ENCODE measurements at regions not wholly inside any gene's neighbourhood (a gene's known extent, or its start where the extent isn't known, plus 50 kb on each side); places are given as distances from the start of the nearest gene placed in this dataset.

- Histone ChIP-seq H3K9me3 (no peaks in the 10 kb centered on the region), H4K20me1 (no peaks in the 10 kb centered on the region), H3K4me1 (no peaks in the 10 kb centered on the region), H3K4me2 (no peak overlapping the region), H3K36me3 (no peaks in the 10 kb centered on the region), H3K27me3 (no peaks in the 10 kb centered on the region), H3K27ac (no peak overlapping the region), H3K4me3 (no peak overlapping the region), H3K9ac (no peak overlapping the region)
- no peak for TF ChIP-seq Cebpa-rat (IDR thresholded peaks at IDR 0.05)
These were observed 660.6 kb upstream of the NR3C2 start for GRCh38 chr4:149102765-149103164.

DNA sequence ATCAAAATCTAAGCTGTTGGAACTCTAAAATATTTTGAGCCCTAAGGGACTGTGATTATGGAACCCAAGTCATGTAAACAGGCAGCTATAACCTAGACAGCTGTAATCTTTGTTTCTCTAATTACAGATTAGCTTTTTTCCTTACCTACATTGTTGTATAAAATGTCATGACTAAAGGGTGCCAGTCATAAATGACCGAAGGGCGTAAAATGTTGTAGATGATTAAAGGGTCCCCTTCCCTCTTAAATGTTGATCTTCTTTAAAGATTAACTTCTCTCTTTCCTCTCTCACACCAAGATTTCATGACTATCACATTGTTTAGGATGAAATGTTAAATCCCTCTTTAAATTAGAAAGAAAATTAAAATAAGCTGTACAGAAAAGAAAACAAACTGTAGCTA is 659.4 kb upstream of the NR3C2 start:
- Histone ChIP-seq H4K20me1 (no peaks in the 10 kb centered on the region), H3K27ac (no peak overlapping the region), H3K4me2 (no peak overlapping the region), H3K4me1 (no peaks in the 10 kb centered on the region), H3K9me3 (no peaks in the 10 kb centered on the region), H3K9ac (no peak overlapping the region), H3K27me3 (no peaks in the 10 kb centered on the region), H3K4me3 (no peak overlapping the region), H3K36me3 (no peaks in the 10 kb centered on the region)
- no peak for TF ChIP-seq Cebpa-rat (IDR thresholded peaks at IDR 0.05)

DNA sequence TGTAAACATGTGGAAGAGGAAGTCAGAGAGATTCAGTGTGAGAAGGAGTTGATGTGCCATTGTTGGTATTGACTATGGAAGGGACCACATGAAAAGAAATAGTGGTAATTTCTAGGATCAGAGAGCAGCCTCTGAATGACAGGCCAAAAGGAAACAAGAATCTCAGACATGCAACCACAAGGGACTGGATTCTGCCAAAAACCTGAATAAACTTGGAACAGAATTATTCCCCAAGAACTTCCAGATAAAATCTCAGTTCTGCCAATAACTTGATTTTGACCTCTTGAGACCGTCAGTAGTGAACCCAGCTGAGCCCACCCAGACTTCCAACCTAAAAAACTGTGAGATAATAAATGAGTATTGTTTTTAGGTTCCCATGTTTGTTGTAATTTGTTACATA is 653.6 kb upstream of the NR3C2 start:
- no peak for TF ChIP-seq Cebpa-rat (IDR thresholded peaks at IDR 0.05)
- Histone ChIP-seq H3K9me3 (peaks cover 6% of the 10 kb centered on the region; the same call in 1 of the 2 replicates), H3K27me3 (no peaks in the 10 kb centered on the region), H3K9ac (no peak overlapping the region), H3K27ac (no peak overlapping the region), H3K36me3 (no peaks in the 10 kb centered on the region), H4K20me1 (no peaks in the 10 kb centered on the region), H3K4me3 (no peak overlapping the region), H3K4me2 (no peak overlapping the region), H3K4me1 (no peaks in the 10 kb centered on the region)

DNA sequence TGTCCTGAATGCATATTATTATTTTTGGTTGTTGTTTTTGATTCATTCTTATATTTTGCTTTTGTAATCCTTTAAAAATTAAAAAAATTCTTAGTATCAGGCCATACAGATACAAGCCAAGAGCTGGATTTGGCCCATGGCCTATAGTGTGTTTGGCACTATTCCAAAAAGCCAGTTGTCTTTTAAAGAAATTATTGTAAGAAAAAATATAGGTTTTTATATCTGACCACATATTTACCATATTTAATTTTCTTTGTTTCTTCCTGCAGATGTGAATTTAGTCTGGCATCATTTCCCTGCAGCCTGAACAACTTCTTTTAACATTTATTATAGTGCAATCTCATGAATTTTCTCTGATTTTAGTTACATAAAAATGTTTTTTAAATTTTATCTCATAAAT is 652.8 kb upstream of the NR3C2 start:
- Histone ChIP-seq H3K4me2 (no peak overlapping the region), H3K9ac (no peak overlapping the region), H3K36me3 (no peaks in the 10 kb centered on the region), H3K9me3 (peaks cover 6% of the 10 kb centered on the region; the same call in 1 of the 2 replicates), H3K27ac (no peak overlapping the region), H4K20me1 (no peaks in the 10 kb centered on the region), H3K4me3 (no peak overlapping the region), H3K4me1 (no peaks in the 10 kb centered on the region), H3K27me3 (no peaks in the 10 kb centered on the region)
- no peak for TF ChIP-seq Cebpa-rat (IDR thresholded peaks at IDR 0.05)

DNA sequence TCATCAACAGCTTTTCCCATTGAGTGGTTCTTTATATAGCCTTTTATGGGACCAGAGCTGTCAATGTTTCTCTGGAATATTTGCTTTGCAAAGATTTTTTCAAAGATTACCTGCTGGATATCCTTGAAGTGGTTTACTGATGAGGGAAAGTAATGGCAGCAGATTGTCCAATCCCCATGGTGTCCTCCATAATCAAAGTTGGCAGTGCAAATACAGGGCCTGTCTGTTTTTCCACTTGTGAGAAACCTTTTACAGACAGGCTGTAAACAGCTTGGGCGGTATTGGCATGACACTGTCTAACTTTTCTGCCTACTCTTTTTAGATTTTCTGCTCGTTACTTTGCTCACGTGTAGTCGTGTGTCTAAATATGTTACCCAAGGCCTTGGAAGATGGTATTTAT is 641.9 kb upstream of the NR3C2 start:
- TF ChIP-seq Cebpa-rat (IDR thresholded peaks at IDR 0.05) = no peak
- Histone ChIP-seq H3K4me3 (no peak overlapping the region), H3K9ac (no peak overlapping the region), H3K27me3 (no peaks in the 10 kb centered on the region), H3K36me3 (no peaks in the 10 kb centered on the region), H4K20me1 (no peaks in the 10 kb centered on the region), H3K4me2 (no peak overlapping the region), H3K4me1 (peaks cover 6% of the 10 kb centered on the region; the same call in 1 of the 2 replicates), H3K27ac (no peak overlapping the region), H3K9me3 (no peaks in the 10 kb centered on the region)

- no peak overlapping the region for H3K4me2 ChIP-seq
- 0 out of 2 replicates have a peak, but pooled peaks cover 5% of the 10 kb centered on the region for H3K9me3 ChIP-seq
- H3K4me1 ChIP-seq = peaks cover 8% of the 10 kb centered on the region
- no peak overlapping the region for H3K4me3 ChIP-seq
- no peak for TF ChIP-seq Cebpa-rat (IDR thresholded peaks at IDR 0.05)
- H3K27me3 ChIP-seq = no peaks in the 10 kb centered on the region
- H3K9ac ChIP-seq = no peak overlapping the region
- H3K36me3 ChIP-seq = no peaks in the 10 kb centered on the region
- no peak overlapping the region for H3K27ac ChIP-seq
- no peaks in the 10 kb centered on the region for H4K20me1 ChIP-seq
These were observed 635.0 kb upstream of the NR3C2 start for GRCh38 chr4:149077181-149077580.

GRCh38 chr4:149076401-149076800 is 634.2 kb upstream of the NR3C2 start:
- Histone ChIP-seq H3K36me3 (no peaks in the 10 kb centered on the region), H3K9ac (no peak overlapping the region), H3K4me1 (peaks cover 12% of the 10 kb centered on the region), H3K27ac (no peak overlapping the region), H3K4me3 (no peak overlapping the region), H3K27me3 (no peaks in the 10 kb centered on the region), H3K4me2 (no peak overlapping the region), H4K20me1 (no peaks in the 10 kb centered on the region), H3K9me3 (0 out of 2 replicates have a peak, but pooled peaks cover 5% of the 10 kb centered on the region)
- TF ChIP-seq Cebpa-rat (IDR thresholded peaks at IDR 0.05) = no peak

DNA sequence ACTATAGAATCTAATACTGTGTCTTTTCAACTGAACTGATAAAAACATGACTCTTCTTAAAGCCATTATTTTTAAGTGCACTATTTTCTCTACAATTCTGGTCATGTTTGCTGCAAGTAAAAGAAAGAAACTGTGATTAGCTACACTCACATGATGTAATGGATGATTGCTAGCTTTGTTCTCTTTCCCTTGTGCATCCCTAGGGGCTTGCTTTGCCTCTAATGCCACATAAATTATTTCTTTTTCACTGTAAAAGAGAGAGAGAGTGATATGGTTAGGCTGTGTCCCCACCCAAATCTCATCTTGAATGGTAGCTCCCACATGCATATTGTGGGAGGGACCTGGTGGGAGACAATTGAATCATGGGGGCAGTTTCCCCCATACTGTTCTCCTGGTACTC is 630.2 kb upstream of the NR3C2 start:
- H3K27ac ChIP-seq = no peak overlapping the region
- H3K9ac ChIP-seq = no peak overlapping the region
- H3K36me3 ChIP-seq = no peaks in the 10 kb centered on the region
- peaks cover 12% of the 10 kb centered on the region for H3K4me1 ChIP-seq
- peaks cover 8% of the 10 kb centered on the region; the same call in 1 of the 2 replicates for H3K9me3 ChIP-seq
- no peaks in the 10 kb centered on the region for H3K27me3 ChIP-seq
- H3K4me3 ChIP-seq = no peak overlapping the region
- no peaks in the 10 kb centered on the region for H4K20me1 ChIP-seq
- peak overlapping the region; percentile 45 for H3K4me2 ChIP-seq
- TF ChIP-seq Cebpa-rat (IDR thresholded peaks at IDR 0.05) = no peak

- Histone ChIP-seq H3K9me3 (peaks cover 9% of the 10 kb centered on the region; the same call in 1 of the 2 replicates), H4K20me1 (no peaks in the 10 kb centered on the region), H3K4me1 (no peaks in the 10 kb centered on the region), H3K9ac (no peak overlapping the region), H3K4me3 (no peak overlapping the region), H3K27ac (no peak overlapping the region), H3K36me3 (no peaks in the 10 kb centered on the region), H3K27me3 (no peaks in the 10 kb centered on the region), H3K4me2 (no peak overlapping the region)
- TF ChIP-seq Cebpa-rat (IDR thresholded peaks at IDR 0.05) = no peak
These were observed 623.5 kb upstream of the NR3C2 start for GRCh38 chr4:149065753-149066152.

GRCh38 chr4:149062997-149063396 is 620.8 kb upstream of the NR3C2 start:
- no peaks in the 10 kb centered on the region for H3K36me3 ChIP-seq
- TF ChIP-seq Cebpa-rat (IDR thresholded peaks at IDR 0.05) = no peak
- no peaks in the 10 kb centered on the region for H3K27me3 ChIP-seq
- H3K27ac ChIP-seq = no peak overlapping the region
- no peak overlapping the region for H3K4me2 ChIP-seq
- H3K4me3 ChIP-seq = no peak overlapping the region
- peaks cover 8% of the 10 kb centered on the region; the same call in 1 of the 2 replicates for H3K9me3 ChIP-seq
- no peaks in the 10 kb centered on the region for H3K4me1 ChIP-seq
- H4K20me1 ChIP-seq = no peaks in the 10 kb centered on the region
- no peak overlapping the region for H3K9ac ChIP-seq

GRCh38 chr4:149057594-149057993 is 615.4 kb upstream of the NR3C2 start:
- Histone ChIP-seq H3K9ac (no peak overlapping the region), H3K36me3 (no peaks in the 10 kb centered on the region), H3K27me3 (no peaks in the 10 kb centered on the region), H4K20me1 (no peaks in the 10 kb centered on the region), H3K4me3 (no peak overlapping the region), H3K4me1 (no peaks in the 10 kb centered on the region), H3K4me2 (no peak overlapping the region), H3K9me3 (no peaks in the 10 kb centered on the region), H3K27ac (no peak overlapping the region)
- no peak for TF ChIP-seq Cebpa-rat (IDR thresholded peaks at IDR 0.05)
